HG03108 (cell line): ENCODE measurements at regions not wholly inside any gene's neighbourhood (a gene's known extent, or its start where the extent isn't known, plus 50 kb on each side); places are given as distances from the start of the nearest gene placed in this dataset.
"Not testable (repeated sequence)": the region's sequence is repeated elsewhere in the genome, so short reads cannot be mapped to it uniquely, and the experiment has no call there.

Experiments used
- ATAC-seq: cut with Tn5 transposase; IDR thresholded peaks from one replicate; pipeline ENCODE4 v1.9.1; 2021; ENCODE audit warnings: moderate library complexity; ENCODE audit not compliant: unreplicated experiment

DNA sequence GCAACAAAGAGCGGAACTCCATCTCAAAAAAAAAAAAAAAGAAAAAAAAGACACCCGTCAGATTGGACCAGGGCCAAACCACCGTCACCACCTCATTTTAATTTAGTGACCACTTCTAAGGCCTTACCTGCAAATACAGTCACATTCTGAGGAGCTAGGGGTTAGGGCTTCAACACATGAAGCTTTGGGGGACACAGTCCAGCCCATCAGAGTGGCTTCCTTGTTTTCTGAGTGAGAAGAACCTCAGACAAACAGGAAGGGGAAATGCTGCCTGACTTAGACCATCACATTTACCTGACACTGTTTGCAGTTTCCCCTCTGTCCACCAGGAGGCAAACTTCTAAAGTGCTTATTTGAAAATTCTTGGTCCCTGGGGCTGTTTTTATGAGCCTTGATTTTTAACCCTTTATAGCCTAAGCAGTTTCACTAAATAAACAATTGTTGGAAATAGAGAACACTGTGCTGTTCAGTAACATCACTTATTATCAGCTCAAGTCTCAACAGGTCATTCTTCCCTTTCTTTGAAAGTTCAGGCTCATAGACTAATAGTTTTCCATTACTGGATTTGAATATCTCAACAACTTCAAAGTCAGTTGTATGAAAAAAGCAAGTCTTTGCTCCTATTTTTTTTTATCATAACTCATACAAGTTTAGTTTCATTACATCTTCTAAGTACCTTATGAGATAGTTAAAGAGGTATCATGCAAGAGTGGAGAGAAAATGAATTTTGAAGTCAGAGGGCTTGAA lies 74.9 kb upstream of the WASF3 start:
- ATAC-seq: peak; percentile 72

DNA sequence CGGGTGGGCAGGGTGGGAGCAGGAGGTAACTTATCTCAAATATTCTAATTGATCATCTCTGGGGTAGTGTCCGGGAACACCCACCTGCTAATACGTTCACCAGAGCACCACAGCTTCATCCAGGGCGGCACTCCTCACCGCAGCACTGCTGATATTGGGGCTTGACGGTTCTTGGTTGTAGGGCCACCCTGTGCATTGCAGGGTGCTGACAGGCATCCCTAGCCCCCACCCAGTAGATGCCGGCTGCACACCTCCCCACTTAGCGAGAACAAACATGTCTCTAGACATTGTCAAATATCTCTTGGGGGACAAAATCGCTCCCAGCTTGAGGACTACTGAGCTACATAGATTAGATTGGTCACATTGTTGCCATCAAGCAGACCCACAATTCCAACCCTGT lies 73.9 kb upstream of the WASF3 start:
- no peak for ATAC-seq

DNA sequence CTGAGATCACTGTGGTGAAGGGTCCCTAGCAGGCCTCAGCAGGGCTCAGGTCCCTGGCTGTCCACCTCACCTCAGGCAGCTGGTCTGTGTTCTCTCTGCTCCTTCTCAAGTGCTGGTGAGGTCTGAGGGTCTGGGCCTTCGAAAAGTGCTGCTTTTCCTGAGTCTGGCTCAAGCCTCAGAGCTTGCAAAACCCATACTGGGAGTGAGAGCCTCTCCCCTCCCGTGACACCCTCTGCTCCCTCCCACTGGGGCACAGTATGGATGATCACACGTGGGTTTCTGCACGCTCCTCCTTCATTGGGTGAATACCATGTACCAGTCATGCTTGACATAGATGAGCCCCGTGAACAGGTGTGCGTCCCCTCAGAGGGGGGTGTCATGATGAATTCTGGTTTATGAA lies 73.3 kb upstream of the WASF3 start:
- ATAC-seq: no peak

DNA sequence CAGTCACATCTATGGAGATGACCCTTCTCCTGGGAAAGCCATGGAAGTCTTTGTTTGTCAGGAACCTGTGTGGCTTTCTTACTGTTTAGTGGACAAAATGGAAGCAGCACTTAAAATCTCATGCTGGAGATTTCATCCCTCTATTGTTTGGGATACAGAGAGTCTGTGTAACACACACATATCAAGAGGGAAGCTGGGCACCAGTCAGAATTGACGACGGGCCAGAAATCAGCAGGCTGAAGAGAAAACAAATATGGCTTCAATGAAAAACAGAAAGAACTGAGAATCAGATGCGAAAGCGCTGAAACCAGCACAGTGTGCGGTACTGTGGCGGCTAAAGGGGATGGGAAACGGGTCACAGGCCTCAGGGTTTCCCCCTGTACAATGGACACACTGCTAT lies 72.2 kb upstream of the WASF3 start:
- ATAC-seq: no peak

DNA sequence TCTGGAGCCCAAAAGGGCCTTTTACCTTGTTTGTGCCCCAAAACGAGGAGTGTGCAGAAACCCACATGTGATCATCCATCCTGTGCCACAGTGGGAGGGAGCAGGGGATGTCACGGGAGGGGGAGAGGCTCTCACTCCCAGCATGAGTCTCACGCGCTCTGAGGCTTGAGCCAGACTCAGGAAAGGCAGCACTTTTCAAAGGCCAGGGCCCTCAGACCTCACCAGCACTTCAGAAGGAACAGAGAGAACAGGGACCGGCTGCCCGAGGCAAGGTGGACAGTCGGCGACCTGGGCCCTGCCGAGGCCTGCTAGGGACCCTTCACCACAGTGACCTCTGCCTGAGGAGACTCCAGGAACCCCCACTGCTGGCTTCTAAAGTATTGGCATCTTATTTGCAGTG lies 71.7 kb upstream of the WASF3 start:
- ATAC-seq: no peak

DNA sequence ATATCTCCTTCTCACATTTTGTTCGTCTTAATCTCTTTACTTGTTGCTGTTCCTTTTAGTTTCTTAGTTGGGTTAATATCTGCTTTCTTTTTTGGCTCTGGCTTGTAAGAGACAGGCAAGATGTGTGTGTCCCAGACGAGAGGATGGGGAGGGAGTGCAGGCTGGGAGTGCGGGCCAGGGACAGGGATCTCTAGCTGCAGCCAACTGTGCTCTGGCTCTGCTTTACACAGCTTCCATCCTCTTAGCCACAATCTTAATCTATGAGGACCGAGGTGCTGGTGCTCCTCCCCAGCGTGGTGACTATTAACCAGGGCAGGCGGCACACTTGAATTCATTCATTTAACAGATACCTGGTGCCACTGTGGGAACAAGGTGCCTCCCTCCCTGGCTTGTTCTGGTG lies 70.9 kb upstream of the WASF3 start:
- ATAC-seq: no peak

DNA sequence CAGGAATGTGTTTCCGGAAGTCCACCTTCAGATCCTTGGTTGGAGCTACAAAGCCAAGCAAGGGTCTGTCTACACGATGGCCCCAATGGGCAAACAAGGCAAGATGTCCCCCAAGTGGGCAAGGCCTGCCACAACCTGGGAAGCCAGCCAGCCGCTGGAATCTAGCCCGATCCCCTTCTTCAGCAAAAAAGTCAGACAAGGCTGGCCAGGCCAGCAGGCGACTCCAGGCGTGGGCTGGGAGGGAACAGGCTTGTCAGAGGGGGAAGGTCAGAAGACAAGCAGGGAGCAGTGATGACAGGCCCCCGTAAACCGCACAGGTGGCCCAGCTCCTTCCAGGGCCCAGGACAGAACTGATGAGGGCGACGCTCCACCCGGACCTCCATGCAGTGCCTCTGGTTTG lies 69.7 kb upstream of the WASF3 start:
- no peak for ATAC-seq

DNA sequence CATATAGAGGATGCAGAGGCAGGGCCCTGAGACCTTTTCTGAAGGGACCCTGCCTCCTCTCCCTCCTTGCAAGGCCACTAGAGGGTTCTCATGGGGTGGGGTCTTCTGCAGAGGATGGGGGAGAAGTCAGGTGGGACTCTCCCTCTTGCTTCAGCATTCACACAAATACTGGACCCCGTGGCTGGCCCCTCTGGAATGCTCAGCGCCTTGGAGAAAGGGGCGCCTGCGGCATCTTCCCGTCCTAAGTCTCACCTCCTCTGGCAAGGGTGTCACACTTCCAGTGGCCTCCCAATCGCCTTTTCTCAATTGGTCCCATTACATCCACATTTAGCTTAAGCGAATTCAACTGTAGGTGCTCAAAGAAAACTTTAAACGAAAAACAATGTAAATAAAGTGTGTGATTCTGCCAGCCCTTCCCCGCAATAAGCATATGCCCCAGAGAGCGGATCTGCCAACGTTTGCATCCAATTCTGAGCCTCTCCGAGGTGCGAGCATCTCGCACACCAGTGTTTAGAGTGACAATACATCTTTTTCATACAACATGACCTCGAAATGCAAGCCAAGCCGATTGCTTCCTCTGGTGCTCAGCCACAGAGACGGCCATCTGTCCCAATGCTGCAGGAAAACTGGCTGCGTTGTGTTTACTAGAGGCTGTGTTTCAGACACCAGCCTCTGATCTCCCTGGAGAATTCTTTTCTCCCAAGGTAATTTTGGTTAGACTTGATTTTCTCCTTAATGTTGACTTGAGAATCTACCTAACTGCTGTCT lies 69.1 kb upstream of the WASF3 start:
- no peak for ATAC-seq

DNA sequence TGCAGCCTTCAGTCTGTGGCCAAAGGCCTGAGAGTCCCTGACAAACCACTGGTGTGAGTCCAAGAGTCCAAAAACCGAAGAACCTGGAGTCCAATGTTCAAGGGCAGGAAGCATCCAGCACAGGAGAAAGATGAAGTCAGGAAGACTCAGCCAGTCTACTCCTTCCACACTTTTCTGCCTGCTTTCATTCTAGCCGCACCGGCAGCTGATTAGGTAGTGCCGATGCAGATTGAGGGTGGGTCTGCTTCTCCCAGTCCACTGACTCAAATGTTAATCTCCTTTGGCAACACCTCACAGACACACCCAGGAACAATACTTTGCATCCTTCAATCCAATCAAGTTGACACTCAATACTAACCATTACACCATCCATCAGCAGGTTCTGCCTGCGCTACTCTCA lies 65.2 kb upstream of the WASF3 start:
- not testable (repeated sequence) for ATAC-seq

DNA sequence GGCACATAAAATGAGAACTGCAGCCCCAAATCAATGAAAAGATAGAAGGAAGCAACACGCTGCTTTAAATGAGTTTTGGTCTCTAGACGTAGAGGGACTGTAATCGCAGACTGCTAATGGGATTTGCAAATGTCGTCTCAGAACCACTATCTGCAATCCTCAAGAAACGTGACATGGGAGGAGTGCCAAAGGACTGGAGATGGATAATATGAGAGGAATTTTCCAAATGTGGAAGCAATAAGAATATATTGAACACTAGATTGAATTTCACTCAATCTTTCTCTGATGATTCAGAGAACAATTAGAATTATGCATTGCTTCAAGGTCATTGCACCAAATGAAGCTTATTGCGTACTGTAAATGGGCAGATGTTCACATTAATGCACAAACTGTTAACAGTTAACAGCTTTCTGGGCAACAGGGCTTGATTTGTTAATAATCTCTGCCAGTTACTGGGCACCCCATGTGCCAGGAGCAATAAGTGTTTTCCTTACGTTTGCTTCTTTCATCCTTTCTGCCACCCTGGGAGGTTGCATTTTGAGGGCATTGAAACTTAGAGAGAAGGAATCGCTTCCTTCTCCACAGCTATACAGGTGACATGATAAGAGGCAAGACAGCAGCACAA lies 62.8 kb upstream of the WASF3 start:
- ATAC-seq: no peak

DNA sequence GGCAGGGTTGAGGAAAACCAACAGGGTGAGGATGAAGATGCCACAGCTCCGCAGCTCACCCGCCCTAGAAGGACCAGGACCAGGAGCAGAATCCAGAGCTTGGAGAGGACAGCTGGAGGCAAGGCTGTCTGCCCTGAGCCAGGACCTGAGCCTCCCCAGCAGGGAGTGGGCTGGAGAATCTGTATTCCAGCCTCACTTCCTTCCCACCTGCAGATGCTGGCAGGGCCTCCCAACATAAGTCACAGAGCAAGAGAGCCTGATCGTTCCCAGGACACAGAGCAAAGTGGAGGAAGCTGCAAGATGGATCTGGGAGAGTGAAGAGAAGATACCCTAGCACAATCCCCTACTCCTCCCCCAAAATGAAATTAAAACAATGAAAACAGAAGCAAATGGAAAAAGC lies 61.7 kb upstream of the WASF3 start:
- no peak for ATAC-seq

DNA sequence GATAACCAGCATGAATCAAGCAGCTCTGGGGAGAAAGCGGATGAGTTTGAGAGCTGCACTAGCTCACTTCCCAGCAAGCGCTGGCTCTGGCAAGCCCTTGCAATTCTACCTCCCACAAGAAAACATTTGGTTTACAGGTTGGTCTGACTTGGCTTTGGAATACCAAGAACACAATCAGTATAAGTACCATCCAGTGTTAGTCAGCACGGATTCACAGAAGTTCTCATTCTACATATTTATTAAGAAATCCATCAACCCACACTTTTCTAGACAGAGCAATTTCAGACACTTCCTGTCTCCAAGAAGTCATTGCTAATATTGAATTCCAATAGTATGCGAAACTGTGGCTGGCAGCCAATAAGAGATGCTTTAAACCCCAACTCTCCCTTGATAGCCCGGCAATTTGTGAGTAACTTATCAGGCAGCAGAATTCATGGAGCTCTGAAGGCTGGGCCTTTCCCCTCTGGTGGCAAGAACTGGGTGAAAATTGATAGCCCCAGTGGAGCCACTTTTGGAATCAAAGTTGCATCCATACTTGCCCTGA lies 59.4 kb upstream of the WASF3 start:
- no peak for ATAC-seq

DNA sequence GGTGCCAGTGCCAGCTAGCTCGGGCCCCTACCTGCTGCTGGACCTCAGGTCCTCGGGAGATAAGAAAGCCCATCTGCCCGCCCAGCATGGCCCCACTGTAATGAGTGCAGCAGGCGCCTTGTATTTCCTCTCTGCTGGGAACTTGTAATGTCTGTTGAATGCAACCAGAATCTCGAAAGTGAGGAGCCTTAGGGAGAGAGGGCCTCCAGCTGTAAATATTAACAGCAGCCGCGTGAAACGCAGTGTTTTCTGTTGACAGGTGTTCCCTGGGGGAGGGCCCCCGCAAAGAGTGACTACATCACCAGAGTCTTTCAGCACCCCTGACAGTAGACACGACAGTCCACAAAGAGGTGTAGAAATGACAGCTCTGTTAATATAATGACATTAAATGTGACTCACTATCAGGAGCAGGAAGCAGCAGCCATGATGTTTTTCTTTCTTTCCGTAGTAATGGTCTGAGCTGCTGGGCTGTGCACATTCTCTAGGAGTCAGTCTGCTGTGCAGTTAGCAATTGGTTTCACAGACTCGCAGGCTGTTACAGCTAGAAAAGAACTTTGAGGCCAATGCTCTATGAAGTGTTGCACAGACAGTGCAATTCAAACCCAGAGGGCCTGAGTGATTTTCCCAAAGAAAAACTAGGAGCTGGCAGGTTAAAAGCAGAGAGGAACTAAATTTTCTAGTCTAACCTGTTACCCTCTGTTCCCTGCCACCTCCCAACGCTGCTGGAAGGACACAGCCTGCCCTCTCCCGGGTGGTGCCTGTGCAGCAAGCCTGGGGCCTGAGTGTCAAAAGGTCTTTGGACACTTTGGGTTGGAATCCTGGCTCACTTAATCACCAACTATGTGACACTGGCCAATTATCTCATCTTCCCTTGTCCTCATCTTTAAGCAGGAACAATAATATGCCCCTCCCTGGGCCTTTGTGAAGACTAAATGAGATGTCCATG lies 58.6 kb upstream of the WASF3 start:
- no peak for ATAC-seq

DNA sequence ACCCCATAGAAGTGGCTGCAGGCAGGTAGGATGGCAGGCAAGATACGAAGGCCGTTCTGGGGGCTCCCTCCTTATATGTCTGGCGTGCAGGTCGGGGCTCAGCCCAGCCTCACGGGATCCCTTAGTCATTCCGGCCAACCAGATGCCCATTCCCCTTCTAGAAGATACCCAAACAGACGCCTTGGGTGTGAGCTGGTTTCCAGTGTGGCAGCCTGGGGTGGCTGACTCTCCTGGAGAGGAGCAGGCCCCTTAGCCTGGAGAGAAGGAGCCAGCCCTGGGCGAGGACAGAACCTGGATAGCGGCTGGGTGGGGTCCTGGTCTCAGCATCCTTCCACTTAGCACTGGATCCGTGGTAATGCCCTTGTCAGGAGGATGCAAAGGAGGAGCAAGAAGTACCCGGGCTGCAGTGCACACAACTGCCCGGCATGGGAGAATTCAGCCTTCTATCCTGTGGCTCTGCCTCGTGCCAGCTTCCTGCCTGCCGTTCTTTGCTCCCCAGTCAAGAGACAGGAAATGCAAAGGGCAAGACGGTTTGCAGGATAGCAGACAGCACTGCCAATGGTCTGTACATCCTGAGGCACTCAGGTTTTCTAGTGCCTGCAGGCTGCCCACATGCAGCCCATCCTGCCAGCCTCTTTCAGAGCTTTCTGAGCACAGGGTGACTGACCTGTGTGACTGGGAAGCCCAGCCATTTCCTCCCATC lies 56.7 kb upstream of the WASF3 start:
- ATAC-seq: no peak

DNA sequence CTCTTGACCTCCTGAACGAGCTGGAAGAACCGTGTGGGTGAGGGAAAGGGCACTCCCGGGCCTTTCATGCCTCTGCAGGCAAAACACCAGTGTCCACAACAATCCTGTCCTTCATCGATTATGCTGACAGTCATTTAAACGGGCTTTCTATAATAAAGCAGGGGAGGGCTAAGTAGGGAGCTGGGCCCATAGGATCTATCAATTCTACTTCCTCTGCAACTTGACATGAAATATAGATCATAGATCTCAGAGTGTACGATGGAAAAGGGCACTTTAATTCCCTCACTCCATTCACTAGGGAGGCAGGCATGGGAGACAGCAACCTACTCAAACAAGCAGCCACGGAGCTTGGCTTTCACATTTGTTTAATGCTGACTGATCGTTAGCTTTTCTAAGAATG lies 55.8 kb upstream of the WASF3 start:
- ATAC-seq: no peak

DNA sequence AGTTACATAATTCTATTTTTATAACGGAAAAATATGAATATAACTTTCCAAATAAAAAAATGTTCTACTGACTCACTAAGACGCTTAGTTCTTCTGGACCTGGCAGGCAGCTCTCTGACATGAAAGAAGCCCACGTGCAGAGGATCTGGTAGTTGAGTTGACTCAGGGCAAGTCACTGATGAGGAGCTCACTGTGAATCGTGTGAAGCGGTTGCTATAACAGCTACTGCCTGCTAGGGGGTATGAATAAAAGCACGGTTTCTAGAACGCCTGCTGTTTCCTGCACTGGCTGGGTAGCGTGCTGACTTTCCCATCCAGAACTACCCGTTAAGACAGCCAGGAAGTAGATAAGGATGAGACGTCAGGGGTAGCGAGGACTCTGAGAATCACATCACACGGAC lies 54.7 kb upstream of the WASF3 start:
- no peak for ATAC-seq

DNA sequence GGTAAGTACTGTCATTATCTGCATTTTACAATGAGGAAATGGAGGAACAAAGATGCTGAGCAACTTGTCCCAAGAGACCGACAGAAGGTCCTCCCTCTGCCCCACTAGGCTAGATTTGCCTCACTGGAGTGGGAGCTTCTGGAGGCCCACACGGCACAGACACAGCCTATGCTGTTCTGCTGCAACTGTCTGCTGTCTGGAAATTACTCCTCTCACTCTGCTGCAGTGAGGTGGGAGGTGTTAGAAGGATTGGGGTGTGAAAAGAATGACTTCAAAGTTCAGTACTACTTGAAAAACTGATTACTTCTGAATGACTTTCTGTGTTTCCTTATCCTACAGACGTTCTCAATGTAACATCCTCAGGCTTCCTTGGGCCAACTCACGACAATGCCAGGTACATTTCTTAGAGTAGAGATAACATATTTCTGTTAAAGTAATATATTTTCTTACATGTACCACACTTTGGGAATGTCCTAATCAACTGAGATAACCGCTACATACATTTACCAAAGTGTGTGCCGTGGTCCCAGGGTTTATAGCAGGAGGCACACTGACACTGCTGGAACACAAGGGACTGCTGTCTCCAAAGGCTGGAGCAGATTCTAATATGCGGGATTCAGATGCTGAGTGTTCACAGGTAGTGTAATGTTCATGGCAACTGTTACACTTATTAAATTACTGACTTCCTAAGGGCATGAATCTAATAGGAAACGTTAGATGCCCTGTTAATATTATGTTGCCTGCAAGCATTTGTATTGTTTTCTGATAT lies 53.5 kb upstream of the WASF3 start:
- no peak for ATAC-seq
